ENCODE measurements at regions not wholly inside any gene's neighbourhood (a gene's known extent, or its start where the extent isn't known, plus 50 kb on each side); places are given as distances from the start of the nearest gene placed in this dataset.
"Not testable (repeated sequence)": the region's sequence is repeated elsewhere in the genome, so short reads cannot be mapped to it uniquely, and the experiment has no call there.

- no peak for DNase-seq
These were observed 242.1 kb upstream of the RBMS1 start for GRCh38 chr2:160735696-160736095.

GRCh38 chr2:160736148-160737028 is 242.8 kb upstream of the RBMS1 start:
- no peak for DNase-seq

GRCh38 chr2:160737247-160737646 is 243.6 kb upstream of the RBMS1 start:
- no peak for DNase-seq

- no peak for DNase-seq
These were observed 247.7 kb upstream of the RBMS1 start for GRCh38 chr2:160741271-160741670.

- no peak for DNase-seq
These were observed 248.2 kb upstream of the RBMS1 start for GRCh38 chr2:160741815-160742214.

- no peak for DNase-seq
These were observed 249.1 kb upstream of the RBMS1 start for GRCh38 chr2:160742667-160743066.

- no peak for DNase-seq
These were observed 254.0 kb upstream of the RBMS1 start for GRCh38 chr2:160747501-160748170.

- DNase-seq, result no peak
These were observed 257.4 kb upstream of the RBMS1 start for GRCh38 chr2:160751021-160751420.

- DNase-seq, result no peak
These were observed 259.1 kb upstream of the RBMS1 start for GRCh38 chr2:160752475-160753330.

- no peak for DNase-seq
These were observed 259.7 kb upstream of the RBMS1 start for GRCh38 chr2:160753331-160753654.

GRCh38 chr2:160753960-160754359 is 260.4 kb upstream of the RBMS1 start:
- DNase-seq, result no peak

GRCh38 chr2:160756481-160756880 is 262.9 kb upstream of the RBMS1 start:
- DNase-seq, result no peak

GRCh38 chr2:160762493-160763128 is 269.0 kb upstream of the RBMS1 start:
- not testable (repeated sequence) for DNase-seq

GRCh38 chr2:160783474-160783873 is 289.9 kb upstream of the RBMS1 start:
- no peak for DNase-seq

GRCh38 chr2:160784034-160784433 is 290.4 kb upstream of the RBMS1 start:
- no peak for DNase-seq

- DNase-seq, result no peak
These were observed 297.1 kb upstream of the RBMS1 start for GRCh38 chr2:160790738-160791137.

- no peak for DNase-seq
These were observed 298.3 kb upstream of the RBMS1 start for GRCh38 chr2:160791884-160792283.

- no peak for DNase-seq
These were observed 299.2 kb upstream of the RBMS1 start for GRCh38 chr2:160792837-160793236.

- no peak for DNase-seq
These were observed 301.3 kb upstream of the RBMS1 start for GRCh38 chr2:160794926-160795325.

GRCh38 chr2:160803881-160804280 is 310.3 kb upstream of the RBMS1 start:
- no peak for DNase-seq

- no peak for DNase-seq
These were observed 316.8 kb upstream of the RBMS1 start for GRCh38 chr2:160810406-160810805.

GRCh38 chr2:160812830-160813505 is 319.4 kb upstream of the RBMS1 start:
- DNase-seq, result no peak

GRCh38 chr2:160813506-160813858 is 319.9 kb upstream of the RBMS1 start:
- no peak for DNase-seq

Measured in CD4-positive, alpha-beta T cell treated with Interleukin-21 for 1 hour (primary cell).